HG02798 (cell line): ENCODE measurements at regions not wholly inside any gene's neighbourhood (a gene's known extent, or its start where the extent isn't known, plus 50 kb on each side); places are given as distances from the start of the nearest gene placed in this dataset.
"Not testable (repeated sequence)": the region's sequence is repeated elsewhere in the genome, so short reads cannot be mapped to it uniquely, and the experiment has no call there.

Experiments
- ATAC-seq: cut with Tn5 transposase; IDR thresholded peaks from one replicate; pipeline ENCODE4 v1.9.1; 2021; ENCODE audit warnings: mild to moderate bottlenecking; ENCODE audit not compliant: unreplicated experiment, poor library complexity

GRCh38 chr7:108920490-108920889 lies 350.8 kb downstream of the DNAJB9 start:
- no peak for ATAC-seq

GRCh38 chr7:108943048-108943447 lies 373.4 kb downstream of the DNAJB9 start:
- ATAC-seq, result not testable (repeated sequence)

- no peak for ATAC-seq
Observed at GRCh38 chr7:108947526-108947925, 377.9 kb downstream of the DNAJB9 start.

- ATAC-seq, result no peak
Observed at GRCh38 chr7:108972004-108972403, 402.3 kb downstream of the DNAJB9 start.

- no peak for ATAC-seq
Observed at GRCh38 chr7:108973075-108973474, 403.4 kb downstream of the DNAJB9 start.

GRCh38 chr7:108974641-108975040 lies 405.0 kb downstream of the DNAJB9 start:
- ATAC-seq, result no peak

- no peak for ATAC-seq
Observed at GRCh38 chr7:108985037-108985436, 415.4 kb downstream of the DNAJB9 start.

GRCh38 chr7:108989319-108989718 lies 419.6 kb downstream of the DNAJB9 start:
- ATAC-seq, result no peak

- ATAC-seq, result no peak
Observed at GRCh38 chr7:108997480-108997879, 427.8 kb downstream of the DNAJB9 start.

GRCh38 chr7:109003742-109004141 lies 434.1 kb downstream of the DNAJB9 start:
- no peak for ATAC-seq

- no peak for ATAC-seq
Observed at GRCh38 chr7:109009636-109010035, 440.0 kb downstream of the DNAJB9 start.

GRCh38 chr7:109020251-109020650 lies 450.6 kb downstream of the DNAJB9 start:
- ATAC-seq, result no peak

- no peak for ATAC-seq
Observed at GRCh38 chr7:109021390-109021789, 451.7 kb downstream of the DNAJB9 start.

GRCh38 chr7:109029866-109030265 lies 460.2 kb downstream of the DNAJB9 start:
- no peak for ATAC-seq

GRCh38 chr7:109044691-109045090 lies 475.0 kb downstream of the DNAJB9 start:
- no peak for ATAC-seq

- ATAC-seq, result no peak
Observed at GRCh38 chr7:109049366-109049765, 479.7 kb downstream of the DNAJB9 start.

GRCh38 chr7:109059089-109059488 lies 489.4 kb downstream of the DNAJB9 start:
- ATAC-seq, result no peak

GRCh38 chr7:109062798-109063197 lies 493.1 kb downstream of the DNAJB9 start:
- no peak for ATAC-seq

- ATAC-seq, result no peak
Observed at GRCh38 chr7:109073543-109073942, 503.9 kb downstream of the DNAJB9 start.

- no peak for ATAC-seq
Observed at GRCh38 chr7:109076396-109076972, 506.8 kb downstream of the DNAJB9 start.

- no peak for ATAC-seq
Observed at GRCh38 chr7:109091042-109091441, 521.4 kb downstream of the DNAJB9 start.

- no peak for ATAC-seq
Observed at GRCh38 chr7:109092268-109092667, 522.6 kb downstream of the DNAJB9 start.

GRCh38 chr7:109101332-109101731 lies 531.7 kb downstream of the DNAJB9 start:
- no peak for ATAC-seq
